Globus pallidus (tissue), 1 donor: ENCODE measurements at regions not wholly inside any gene's neighbourhood (a gene's known extent, or its start where the extent isn't known, plus 50 kb on each side); places are given as distances from the start of the nearest gene placed in this dataset.
"Not testable (repeated sequence)": the region's sequence is repeated elsewhere in the genome, so short reads cannot be mapped to it uniquely, and the experiment has no call there.

ENCODE experiments used
- DNase-seq: peaks from one replicate; pipeline ENCODE4 v3.0.0-alpha.2; 2015; ENCODE audit warnings: low spot score

GRCh38 chr1:223022641-223023473 lies 120.2 kb downstream of the TLR5 start:
- DNase-seq: no peak

GRCh38 chr1:223023863-223024262 lies 119.2 kb downstream of the TLR5 start:
- DNase-seq: no peak

- DNase-seq: not testable (repeated sequence)
Observed at GRCh38 chr1:223024486-223024885, 118.6 kb downstream of the TLR5 start.

- DNase-seq: not testable (repeated sequence)
Observed at GRCh38 chr1:223025190-223025734, 117.8 kb downstream of the TLR5 start.

GRCh38 chr1:223026639-223027038 lies 116.4 kb downstream of the TLR5 start:
- DNase-seq: not testable (repeated sequence)

GRCh38 chr1:223029985-223030769 lies 112.9 kb downstream of the TLR5 start:
- DNase-seq: no peak

GRCh38 chr1:223030871-223031400 lies 112.1 kb downstream of the TLR5 start:
- no peak for DNase-seq

- DNase-seq: no peak
Observed at GRCh38 chr1:223031733-223032601, 111.1 kb downstream of the TLR5 start.

- DNase-seq: no peak
Observed at GRCh38 chr1:223033658-223034057, 109.4 kb downstream of the TLR5 start.

- no peak for DNase-seq
Observed at GRCh38 chr1:223034270-223034798, 108.7 kb downstream of the TLR5 start.

GRCh38 chr1:223035724-223036478 lies 107.1 kb downstream of the TLR5 start:
- DNase-seq: no peak

GRCh38 chr1:223036479-223036845 lies 106.6 kb downstream of the TLR5 start:
- no peak for DNase-seq

GRCh38 chr1:223037845-223038244 lies 105.2 kb downstream of the TLR5 start:
- no peak for DNase-seq

GRCh38 chr1:223038288-223039006 lies 104.6 kb downstream of the TLR5 start:
- DNase-seq: no peak

GRCh38 chr1:223039990-223040389 lies 103.1 kb downstream of the TLR5 start:
- no peak for DNase-seq

- DNase-seq: no peak
Observed at GRCh38 chr1:223041481-223041880, 101.6 kb downstream of the TLR5 start.

- DNase-seq: no peak
Observed at GRCh38 chr1:223045164-223045957, 97.7 kb downstream of the TLR5 start.

- no peak for DNase-seq
Observed at GRCh38 chr1:223046011-223046410, 97.0 kb downstream of the TLR5 start.

GRCh38 chr1:223046463-223046862 lies 96.6 kb downstream of the TLR5 start:
- not testable (repeated sequence) for DNase-seq
